Gastrocnemius medialis (tissue), 4 donors: ENCODE measurements at regions not wholly inside any gene's neighbourhood (a gene's known extent, or its start where the extent isn't known, plus 50 kb on each side); places are given as distances from the start of the nearest gene placed in this dataset.
"Not testable (repeated sequence)": the region's sequence is repeated elsewhere in the genome, so short reads cannot be mapped to it uniquely, and the experiment has no call there.

Experiments used
- ATAC-seq, 2 donors: fragments of 150-250 bp; one replicate each; pipeline ENCODE4 v1.9.1; 2016
- DNase-seq, 2 donors: peaks; one replicate each; pipeline ENCODE4 v3.0.0-alpha.2; 2019
- H3K27ac ChIP-seq, 4 donors: fragments of 200-600 bp; sonication (generic); 1 replicate in 1 of 4; 2 replicates in 3 of 4; pipeline ENCODE4 v1.5.1; 2016 to 2018; ENCODE audit warnings: mild to moderate bottlenecking in 2 of 4, moderate library complexity in 1 of 4
- H3K27me3 ChIP-seq, 3 donors: fragments of 200-600 bp; sonication (generic) in 2 of 3; 1 replicate in 1 of 3; 2 replicates in 2 of 3; pipeline versions ENCODE4 v1.5.1 to v1.6.0; 2016 to 2019; ENCODE audit warnings: mild to moderate bottlenecking in 1 of 3, moderate library complexity in 1 of 3
- H3K36me3 ChIP-seq, 2 donors: fragments of 200-600 bp; sonication (generic) in 1 of 2; one replicate each; pipeline ENCODE4 v1.5.1; 2017 to 2018
- H3K4me1 ChIP-seq, 2 donors: fragments of 200-600 bp; sonication (generic) in 1 of 2; one replicate each; pipeline ENCODE4 v1.5.1; 2016 to 2017; ENCODE audit warnings: mild to moderate bottlenecking in 2 of 2
- H3K4me3 ChIP-seq, 4 donors: fragments of 200-600 bp; sonication (generic) in 3 of 4; 1 replicate in 1 of 4; 2 replicates in 3 of 4; pipeline ENCODE4 v1.5.1; 2016 to 2019; ENCODE audit warnings: mild to moderate bottlenecking in 2 of 4
- H3K9me3 ChIP-seq, 3 donors: fragments of 200-600 bp; sonication (generic) in 2 of 3; 1 replicate in 1 of 3; 2 replicates in 2 of 3; pipeline ENCODE4 v1.5.1; 2016 to 2019
- POLR2A ChIP-seq, 2 donors: fragments of 450-650 bp; IDR thresholded peaks; one replicate each; pipeline ENCODE4 v1.6.1; 2017; ENCODE audit warnings: antibody characterized with exemption in 2 of 2, mild to moderate bottlenecking in 2 of 2, moderate library complexity in 2 of 2
- in situ Hi-C, 4 donors: fragments of 200-750 bp; cut with MboI; loops; one replicate each; pipeline versions ENCODE4 v1.15.0 to v1.8.0; 2017; ENCODE audit warnings: low sequenced_read_pairs in 4 of 4
- intact Hi-C: fragments of 100-400 bp; cut with DNase I; formaldehyde crosslinking; loops from one replicate; pipeline ENCODE4 v1.15.1; 2023; ENCODE audit warnings: low total_unique reads
- TF ChIP-seq, protein P1 (sequence below), 5 experiments: fragments of 450-650 bp in 3 of 5; fragments of 200-600 bp in 2 of 5; sonication (generic) in 2 of 5; IDR thresholded peaks in 4 of 5; conservative IDR thresholded peaks in 1 of 5; 1 replicate in 4 of 5; 2 replicates in 1 of 5; pipeline ENCODE4 v1.5.1; 2016 to 2019; ENCODE audit warnings: antibody characterized with exemption in 5 of 5, mild to moderate bottlenecking in 3 of 5, moderate library complexity in 3 of 5

DNA sequence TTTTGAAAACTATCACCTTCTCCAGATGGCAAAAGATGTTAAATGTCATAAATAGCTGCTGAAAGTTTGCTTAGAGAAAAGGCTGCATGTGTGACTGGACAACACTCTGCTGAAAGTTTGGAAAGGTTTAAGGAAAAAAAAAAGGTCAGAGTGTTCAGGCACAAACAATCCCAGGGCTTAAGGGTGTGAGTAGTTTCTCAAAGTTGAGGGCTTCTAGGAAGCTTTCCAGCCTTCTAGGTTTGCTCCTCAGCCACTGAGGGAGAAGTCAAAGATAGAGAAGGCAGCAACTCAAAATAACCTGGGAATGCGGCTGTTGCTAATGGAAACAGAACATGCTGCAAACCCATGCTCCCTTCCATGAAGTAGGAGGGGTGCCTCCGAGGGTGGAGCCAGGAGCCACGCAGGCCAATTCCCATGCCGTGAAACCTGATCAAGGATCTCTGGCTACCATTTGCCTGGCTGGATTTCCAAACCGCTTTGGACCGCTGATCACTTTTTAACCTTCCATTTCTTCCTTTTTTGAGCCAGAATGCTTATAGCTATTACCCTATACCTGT is 88.0 kb downstream of the TEX51 start:
- no peak overlapping the region for H3K4me3 ChIP-seq
- DNase-seq (no peak), ATAC-seq (no peak)
- in situ Hi-C loops: no loop called here
- TF ChIP-seq, protein P1, sequence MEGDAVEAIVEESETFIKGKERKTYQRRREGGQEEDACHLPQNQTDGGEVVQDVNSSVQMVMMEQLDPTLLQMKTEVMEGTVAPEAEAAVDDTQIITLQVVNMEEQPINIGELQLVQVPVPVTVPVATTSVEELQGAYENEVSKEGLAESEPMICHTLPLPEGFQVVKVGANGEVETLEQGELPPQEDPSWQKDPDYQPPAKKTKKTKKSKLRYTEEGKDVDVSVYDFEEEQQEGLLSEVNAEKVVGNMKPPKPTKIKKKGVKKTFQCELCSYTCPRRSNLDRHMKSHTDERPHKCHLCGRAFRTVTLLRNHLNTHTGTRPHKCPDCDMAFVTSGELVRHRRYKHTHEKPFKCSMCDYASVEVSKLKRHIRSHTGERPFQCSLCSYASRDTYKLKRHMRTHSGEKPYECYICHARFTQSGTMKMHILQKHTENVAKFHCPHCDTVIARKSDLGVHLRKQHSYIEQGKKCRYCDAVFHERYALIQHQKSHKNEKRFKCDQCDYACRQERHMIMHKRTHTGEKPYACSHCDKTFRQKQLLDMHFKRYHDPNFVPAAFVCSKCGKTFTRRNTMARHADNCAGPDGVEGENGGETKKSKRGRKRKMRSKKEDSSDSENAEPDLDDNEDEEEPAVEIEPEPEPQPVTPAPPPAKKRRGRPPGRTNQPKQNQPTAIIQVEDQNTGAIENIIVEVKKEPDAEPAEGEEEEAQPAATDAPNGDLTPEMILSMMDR (IDR thresholded peaks at IDR 0.05 in 4 of 5, conservative IDR thresholded peaks at IDR 0.05 in 1 of 5): no peak
- TF ChIP-seq POLR2A (IDR thresholded peaks at IDR 0.05): no peak
- intact Hi-C loops: no loop called here
- no peaks in the 10 kb centered on the region for H3K4me1 ChIP-seq
- no peak overlapping the region for H3K27ac ChIP-seq
- no peaks in the 10 kb centered on the region for H3K27me3 ChIP-seq
- no peaks in the 10 kb centered on the region for H3K9me3 ChIP-seq
- H3K36me3 ChIP-seq: no peaks in the 10 kb centered on the region

DNA sequence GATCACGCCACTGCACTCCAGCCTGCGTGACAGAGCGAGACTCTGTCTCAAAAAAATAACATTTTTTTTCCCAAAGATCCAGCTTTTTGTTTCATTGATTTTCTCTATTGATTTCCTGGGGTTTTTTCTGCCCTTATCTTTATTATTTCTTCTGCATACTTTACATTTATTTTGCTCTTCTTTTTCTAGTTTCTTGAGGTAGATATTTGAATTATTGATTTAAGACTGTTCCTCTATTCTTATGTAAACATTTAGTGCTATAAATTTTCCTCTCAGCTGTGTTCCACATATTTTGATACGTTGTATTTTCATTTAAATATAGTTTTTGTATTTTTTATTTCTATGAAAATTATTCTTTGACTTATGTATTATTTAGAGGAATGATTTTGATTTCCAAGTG is 89.8 kb downstream of the TEX51 start:
- Histone ChIP-seq H3K4me1 (no peaks in the 10 kb centered on the region), H3K36me3 (no peaks in the 10 kb centered on the region), H3K4me3 (no peak overlapping the region), H3K27ac (no peak overlapping the region), H3K9me3 (no peaks in the 10 kb centered on the region), H3K27me3 (no peaks in the 10 kb centered on the region)
- intact Hi-C loops: no loop called here
- DNase-seq (no peak), ATAC-seq (no peak)
- in situ Hi-C loops: no loop called here
- TF ChIP-seq POLR2A (IDR thresholded peaks at IDR 0.05): no peak
- TF ChIP-seq, protein P1 (IDR thresholded peaks at IDR 0.05 in 4 of 5, conservative IDR thresholded peaks at IDR 0.05 in 1 of 5): no peak

DNA sequence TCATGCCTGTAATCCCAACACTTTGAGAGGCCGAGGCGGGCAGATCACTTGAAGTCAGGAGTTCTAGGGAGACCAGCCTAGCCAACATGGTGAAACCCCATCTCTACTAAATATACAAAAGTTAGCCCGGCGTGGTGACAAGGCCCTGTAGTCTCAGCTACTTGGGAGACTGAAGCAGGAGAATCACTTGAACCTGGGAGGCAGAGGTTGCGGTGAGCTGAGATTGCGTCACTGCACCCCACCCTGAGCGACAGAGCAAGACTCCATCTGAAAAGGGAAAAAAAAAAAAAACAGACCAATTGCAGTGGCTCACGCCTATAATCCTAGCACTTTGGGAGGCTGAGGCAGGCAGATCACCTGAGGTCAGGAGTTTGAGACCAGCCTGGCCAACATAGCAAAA is 90.4 kb downstream of the TEX51 start:
- H3K9me3 ChIP-seq, H3K4me3 ChIP-seq, in situ Hi-C loops, H3K4me1 ChIP-seq, H3K27ac ChIP-seq, H3K36me3 ChIP-seq, ATAC-seq, intact Hi-C loops, DNase-seq, H3K27me3 ChIP-seq: not testable (repeated sequence)

DNA sequence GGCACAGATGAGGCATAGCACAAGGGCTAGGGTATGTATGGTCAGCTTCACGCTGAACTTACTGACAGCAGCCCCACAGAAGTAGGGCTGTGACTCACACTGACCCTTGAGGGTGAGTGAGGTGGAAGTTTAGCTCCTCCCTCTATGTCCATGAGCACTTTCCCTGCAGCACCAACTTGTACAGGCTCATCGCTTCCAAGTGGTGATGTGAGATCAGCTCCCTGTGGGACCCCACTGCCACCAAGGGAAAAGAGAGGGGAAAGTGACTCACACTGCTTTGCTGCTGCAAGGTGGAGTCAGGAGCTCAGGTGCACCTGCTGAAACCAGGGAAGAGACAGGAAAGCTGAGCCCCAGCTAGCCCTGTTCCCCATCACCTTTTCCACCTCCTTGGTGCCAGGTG is 91.5 kb downstream of the TEX51 start:
- H3K4me1 ChIP-seq: no peaks in the 10 kb centered on the region

DNA sequence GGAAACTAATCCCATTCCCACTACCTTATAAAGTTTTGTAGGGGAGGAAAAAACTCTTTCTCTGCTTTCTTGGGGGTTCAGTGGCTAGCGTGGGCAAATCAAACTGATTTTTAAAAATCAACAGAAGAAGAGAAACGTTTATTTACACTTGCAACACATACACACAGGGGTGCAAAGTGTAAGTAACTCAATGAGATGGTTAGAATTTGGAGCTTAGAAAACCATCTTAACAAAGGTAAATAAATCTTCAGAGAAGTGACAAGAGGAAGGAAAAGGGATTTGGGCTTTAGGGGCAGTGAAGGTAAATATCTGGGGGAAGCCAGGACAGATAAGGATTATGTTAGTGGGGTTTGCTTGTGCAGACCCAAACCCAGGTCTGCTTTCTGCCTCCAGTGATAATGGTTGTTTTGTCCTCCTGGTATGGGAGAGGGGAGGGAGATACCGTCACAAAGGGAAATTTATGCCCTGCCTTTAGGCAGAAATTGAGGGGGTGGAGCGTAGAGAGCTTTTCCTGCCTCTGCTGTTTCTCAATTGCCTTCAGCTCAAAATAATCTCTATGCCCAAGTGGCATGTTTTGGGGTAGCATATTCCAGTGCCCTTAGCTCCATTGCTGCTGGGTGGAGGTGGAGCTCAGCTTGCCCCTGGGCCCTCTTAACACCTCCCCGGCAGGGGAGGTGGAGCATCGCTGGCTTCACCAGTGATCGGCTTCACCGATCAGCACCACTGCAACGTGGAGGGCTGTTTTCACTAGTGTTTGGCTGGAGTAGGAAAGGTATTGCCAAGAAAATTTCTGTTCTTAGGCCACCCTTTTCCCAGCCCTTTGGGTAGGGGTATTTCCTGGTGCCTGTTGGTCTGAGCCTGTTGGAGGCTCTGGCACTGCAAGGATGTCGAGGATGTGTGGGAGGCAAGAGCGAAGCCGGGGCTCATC is 92.2 kb downstream of the TEX51 start:
- no peak overlapping the region for H3K27ac ChIP-seq
- intact Hi-C loops: no loop called here
- H3K36me3 ChIP-seq: no peaks in the 10 kb centered on the region
- no peak overlapping the region for H3K4me3 ChIP-seq
- H3K27me3 ChIP-seq: no peaks in the 10 kb centered on the region
- no peaks in the 10 kb centered on the region for H3K4me1 ChIP-seq
- H3K9me3 ChIP-seq: no peaks in the 10 kb centered on the region
- no peak for ATAC-seq
- in situ Hi-C loops: no loop called here
- no peak for DNase-seq
- TF ChIP-seq, protein P1 (IDR thresholded peaks at IDR 0.05 in 4 of 5, conservative IDR thresholded peaks at IDR 0.05 in 1 of 5): no peak
- TF ChIP-seq POLR2A (IDR thresholded peaks at IDR 0.05): no peak

More for the DNA sequence above, 91.5 kb downstream of the TEX51 start:
- no peak for ATAC-seq
- no peaks in the 10 kb centered on the region for H3K27me3 ChIP-seq
- intact Hi-C loops (no loop called here), in situ Hi-C loops (no loop called here)
- no peak overlapping the region for H3K27ac ChIP-seq
- no peak for DNase-seq
- no peaks in the 10 kb centered on the region for H3K36me3 ChIP-seq
- no peaks in the 10 kb centered on the region for H3K9me3 ChIP-seq
- H3K4me3 ChIP-seq: no peak overlapping the region
- TF ChIP-seq, protein P1 (IDR thresholded peaks at IDR 0.05 in 4 of 5, conservative IDR thresholded peaks at IDR 0.05 in 1 of 5): no peak
- no peak for TF ChIP-seq POLR2A (IDR thresholded peaks at IDR 0.05)
